OCI-LY7 (cell line): ENCODE measurements at regions not wholly inside any gene's neighbourhood (a gene's known extent, or its start where the extent isn't known, plus 50 kb on each side); places are given as distances from the start of the nearest gene placed in this dataset.

ENCODE experiments used
- BruUV-seq: library from RNA; stranded (reverse); fragments of 400-500 nt; replicated peaks from 2 replicates; lab custom pipeline; 2021; lab: Mats Ljungman, UMichigan
- CTCF ChIA-PET: fragments of 300-600 bp; sonication (Branson Sonifier 250); formaldehyde crosslinking; loops from one replicate; lab custom pipeline; 2022; ENCODE audit warnings: antibody characterized with exemption; ENCODE audit not compliant: unreplicated experiment; lab: Charles Lee
- POLR2A ChIA-PET: fragments of 300-600 bp; sonication (Branson Sonifier 250); formaldehyde crosslinking; loops from one replicate; lab custom pipeline; 2022; ENCODE audit warnings: antibody characterized with exemption; lab: Charles Lee
- DNase-seq: peaks from one replicate; pipeline ENCODE4 v3.0.0-alpha.2; 2015; ENCODE audit warnings: low spot score
- H2AFZ ChIP-seq: fragments of 200-600 bp; sonication (generic), shearing (Covaris generic); 2 replicates; pipeline ENCODE4 v1.6.1; 2014; ENCODE audit warnings: mild to moderate bottlenecking, antibody characterized with exemption, low read length, moderate library complexity
- H3K27ac ChIP-seq: fragments of 200-600 bp; sonication (generic); 2 replicates; pipeline ENCODE4 v1.5.1; 2014; ENCODE audit warnings: mixed run types, low read depth, mild to moderate bottlenecking, moderate library complexity, low read length, inconsistent platforms; ENCODE audit not compliant: poor library complexity, severe bottlenecking
- H3K36me3 ChIP-seq: fragments of 200-600 bp; sonication (generic); 2 replicates; pipeline ENCODE4 v1.6.1; 2014; ENCODE audit warnings: mild to moderate bottlenecking, antibody characterized with exemption, low read length, moderate library complexity, mixed read lengths; ENCODE audit not compliant: insufficient read depth
- H3K4me1 ChIP-seq: fragments of 200-600 bp; sonication (generic); 2 replicates; pipeline ENCODE4 v1.5.1; 2014; ENCODE audit warnings: mild to moderate bottlenecking, low read length; ENCODE audit not compliant: insufficient read depth, poor library complexity, severe bottlenecking
- H3K4me2 ChIP-seq: fragments of 200-600 bp; sonication (generic); 2 replicates; pipeline ENCODE4 v1.6.1; 2014; ENCODE audit warnings: mild to moderate bottlenecking, low read length
- H3K4me3 ChIP-seq: fragments of 200-600 bp; sonication (generic); 2 replicates; pipeline ENCODE4 v1.5.1; 2014; ENCODE audit warnings: mild to moderate bottlenecking, low read depth, low read length; ENCODE audit not compliant: poor library complexity, severe bottlenecking
- H3K79me2 ChIP-seq: fragments of 200-600 bp; sonication (generic); 2 replicates; pipeline ENCODE4 v1.6.1; 2016; ENCODE audit warnings: low read depth, mild to moderate bottlenecking, low read length, moderate library complexity, mixed read lengths; ENCODE audit not compliant: insufficient read depth
- H3K9me2 ChIP-seq: fragments of 200-600 bp; sonication (generic); 2 replicates; pipeline ENCODE4 v1.6.1; 2016; ENCODE audit warnings: mild to moderate bottlenecking, low read length, mixed read lengths; ENCODE audit not compliant: insufficient read depth
- H3K9me3 ChIP-seq: fragments of 200-600 bp; sonication (generic); 2 replicates; pipeline ENCODE4 v1.6.1; 2014; ENCODE audit warnings: mild to moderate bottlenecking, mixed run types, low read length, mixed read lengths
- H4K20me1 ChIP-seq: fragments of 200-600 bp; sonication (generic); 2 replicates; pipeline ENCODE4 v1.6.1; 2014; ENCODE audit warnings: mild to moderate bottlenecking, antibody characterized with exemption, low read length, moderate library complexity, mixed read lengths; ENCODE audit not compliant: insufficient read depth
- EZH2phosphoT487 ChIP-seq: fragments of 200-600 bp; sonication (generic); IDR thresholded peaks from 2 replicates; pipeline ENCODE4 v1.6.1; 2018; ENCODE audit warnings: low read depth, borderline replicate concordance, mild to moderate bottlenecking, mixed run types, antibody characterized with exemption, low read length, moderate library complexity, mixed read lengths
- intact Hi-C: fragments of 100-400 bp; cut with micrococcal nuclease; formaldehyde crosslinking; loops from one replicate; pipeline ENCODE4 v1.10.0; 2022; ENCODE audit not compliant: unreplicated experiment
- TF ChIP-seq, protein P1 (sequence below): fragments of 200-600 bp; sonication (generic); conservative IDR thresholded peaks from 2 replicates; pipeline ENCODE4 v1.5.1; 2014; ENCODE audit warnings: mild to moderate bottlenecking, antibody characterized with exemption, low read length, moderate library complexity, mixed read lengths

DNA sequence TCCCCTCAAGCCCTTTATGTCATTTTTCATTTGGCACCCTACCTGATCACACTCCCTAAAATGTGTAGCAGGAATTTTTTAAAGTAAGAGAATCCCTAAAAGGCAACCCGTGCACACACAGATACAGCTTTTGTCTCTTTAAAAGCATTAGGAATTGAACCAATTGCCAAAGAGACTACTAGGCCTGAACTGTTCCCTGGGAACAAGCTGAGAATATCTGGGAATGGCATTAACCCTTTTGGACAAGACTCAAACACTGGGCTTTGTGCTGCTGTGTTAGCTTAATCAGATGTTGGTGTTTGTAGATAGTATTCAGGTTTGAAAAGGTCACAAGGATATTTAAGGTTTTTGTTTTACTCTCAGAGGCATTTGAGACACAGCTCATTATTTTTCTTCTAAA lies 414.4 kb upstream of the PDZRN3 start:
- Histone ChIP-seq H3K79me2 (no peaks in the 10 kb centered on the region), H3K9me2 (no peaks in the 10 kb centered on the region), H3K27ac (no peak overlapping the region), H3K4me3 (no peak overlapping the region), H2AFZ (no peak overlapping the region), H3K36me3 (no peaks in the 10 kb centered on the region), H3K4me1 (no peaks in the 10 kb centered on the region), H3K9me3 (no peaks in the 10 kb centered on the region), H4K20me1 (no peaks in the 10 kb centered on the region), H3K4me2 (no peak overlapping the region)
- DNase-seq, result no peak
- intact Hi-C loops, result no loop called here
- CTCF ChIA-PET, result no interaction called here
- no TSS peak for BruUV-seq
- TF ChIP-seq, protein P1, sequence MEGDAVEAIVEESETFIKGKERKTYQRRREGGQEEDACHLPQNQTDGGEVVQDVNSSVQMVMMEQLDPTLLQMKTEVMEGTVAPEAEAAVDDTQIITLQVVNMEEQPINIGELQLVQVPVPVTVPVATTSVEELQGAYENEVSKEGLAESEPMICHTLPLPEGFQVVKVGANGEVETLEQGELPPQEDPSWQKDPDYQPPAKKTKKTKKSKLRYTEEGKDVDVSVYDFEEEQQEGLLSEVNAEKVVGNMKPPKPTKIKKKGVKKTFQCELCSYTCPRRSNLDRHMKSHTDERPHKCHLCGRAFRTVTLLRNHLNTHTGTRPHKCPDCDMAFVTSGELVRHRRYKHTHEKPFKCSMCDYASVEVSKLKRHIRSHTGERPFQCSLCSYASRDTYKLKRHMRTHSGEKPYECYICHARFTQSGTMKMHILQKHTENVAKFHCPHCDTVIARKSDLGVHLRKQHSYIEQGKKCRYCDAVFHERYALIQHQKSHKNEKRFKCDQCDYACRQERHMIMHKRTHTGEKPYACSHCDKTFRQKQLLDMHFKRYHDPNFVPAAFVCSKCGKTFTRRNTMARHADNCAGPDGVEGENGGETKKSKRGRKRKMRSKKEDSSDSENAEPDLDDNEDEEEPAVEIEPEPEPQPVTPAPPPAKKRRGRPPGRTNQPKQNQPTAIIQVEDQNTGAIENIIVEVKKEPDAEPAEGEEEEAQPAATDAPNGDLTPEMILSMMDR, result no peak
- no peak for TF ChIP-seq EZH2phosphoT487
- POLR2A ChIA-PET, result interaction anchor here (0.5 kb wide), 1 partner anchor 381 kb away, joined by 4 read pairs; no protein-coding TSS in a partner anchor

DNA sequence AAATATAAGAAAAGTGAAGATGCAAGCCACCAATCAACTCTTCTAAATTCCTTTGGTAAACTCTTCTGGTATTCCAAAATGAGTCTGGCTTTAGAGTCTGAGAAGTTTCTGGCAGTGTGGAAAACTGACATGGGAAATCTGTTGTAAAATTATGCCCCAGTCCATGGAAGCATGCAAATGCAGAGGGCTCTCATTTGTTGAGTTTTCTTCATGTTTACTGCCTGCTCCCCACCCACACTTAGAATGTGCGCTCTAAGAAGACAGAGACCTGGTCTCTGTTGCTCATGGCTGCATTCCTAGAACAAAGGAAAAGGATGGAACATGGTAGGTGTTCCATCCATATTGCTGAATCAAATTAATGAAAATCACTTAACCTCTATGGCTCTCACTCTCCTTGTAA lies 411.8 kb upstream of the PDZRN3 start:
- no peaks in the 10 kb centered on the region for H3K4me1 ChIP-seq
- H3K36me3 ChIP-seq, result no peaks in the 10 kb centered on the region
- H3K9me2 ChIP-seq, result no peaks in the 10 kb centered on the region
- no peak for TF ChIP-seq EZH2phosphoT487
- TF ChIP-seq, protein P1, result no peak
- H4K20me1 ChIP-seq, result no peaks in the 10 kb centered on the region
- DNase-seq, result no peak
- H3K27ac ChIP-seq, result no peak overlapping the region
- POLR2A ChIA-PET, result no interaction called here
- no TSS peak for BruUV-seq
- H3K4me2 ChIP-seq, result no peak overlapping the region
- H2AFZ ChIP-seq, result no peak overlapping the region
- H3K4me3 ChIP-seq, result no peak overlapping the region
- CTCF ChIA-PET, result no interaction called here
- no peaks in the 10 kb centered on the region for H3K79me2 ChIP-seq
- no peaks in the 10 kb centered on the region for H3K9me3 ChIP-seq
- intact Hi-C loops, result no loop called here

DNA sequence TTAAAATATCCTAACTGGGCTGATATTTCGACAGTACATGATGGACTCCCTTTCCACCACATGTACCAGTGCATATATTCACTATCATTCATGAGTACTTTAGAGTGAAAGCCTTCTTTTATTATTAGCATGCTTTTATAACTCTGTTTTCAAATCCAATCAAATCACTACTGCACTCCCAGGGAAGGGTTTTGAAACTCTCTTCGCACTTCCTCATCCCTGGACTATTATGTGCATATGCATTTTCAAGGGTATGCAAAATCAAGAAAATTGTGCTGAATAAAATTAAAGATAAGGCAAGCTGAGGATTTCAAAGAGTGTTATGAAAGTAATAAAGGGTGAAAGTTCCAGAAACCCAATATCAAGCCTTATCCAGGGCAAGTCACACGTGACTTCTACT lies 411.4 kb upstream of the PDZRN3 start:
- Histone ChIP-seq H3K79me2 (no peaks in the 10 kb centered on the region), H3K27ac (no peak overlapping the region), H2AFZ (no peak overlapping the region), H4K20me1 (no peaks in the 10 kb centered on the region), H3K9me2 (no peaks in the 10 kb centered on the region), H3K36me3 (no peaks in the 10 kb centered on the region), H3K9me3 (no peaks in the 10 kb centered on the region), H3K4me1 (no peaks in the 10 kb centered on the region), H3K4me3 (no peak overlapping the region), H3K4me2 (no peak overlapping the region)
- POLR2A ChIA-PET, result no interaction called here
- CTCF ChIA-PET, result no interaction called here
- no TSS peak for BruUV-seq
- no peak for TF ChIP-seq EZH2phosphoT487
- TF ChIP-seq, protein P1, result no peak
- no peak for DNase-seq
- intact Hi-C loops, result no loop called here
